Peyer's patch (tissue), 4 donors: ENCODE measurements at regions not wholly inside any gene's neighbourhood (a gene's known extent, or its start where the extent isn't known, plus 50 kb on each side); places are given as distances from the start of the nearest gene placed in this dataset.

Experiments
- POLR2A ChIP-seq, 2 donors: fragments of 450-650 bp; IDR thresholded peaks; one replicate each; pipeline ENCODE4 v1.5.1; 2017; ENCODE audit warnings: antibody characterized with exemption in 2 of 2, mild to moderate bottlenecking in 2 of 2, moderate library complexity in 2 of 2
- TF ChIP-seq, protein P1 (sequence below), 6 experiments: fragments of 450-650 bp in 4 of 6; fragments of 200-600 bp in 2 of 6; sonication (generic) in 1 of 6; IDR thresholded peaks; one replicate each; pipeline ENCODE4 v1.5.1; 2017 to 2019; ENCODE audit warnings: antibody characterized with exemption in 6 of 6, mild to moderate bottlenecking in 3 of 6, moderate library complexity in 1 of 6

DNA sequence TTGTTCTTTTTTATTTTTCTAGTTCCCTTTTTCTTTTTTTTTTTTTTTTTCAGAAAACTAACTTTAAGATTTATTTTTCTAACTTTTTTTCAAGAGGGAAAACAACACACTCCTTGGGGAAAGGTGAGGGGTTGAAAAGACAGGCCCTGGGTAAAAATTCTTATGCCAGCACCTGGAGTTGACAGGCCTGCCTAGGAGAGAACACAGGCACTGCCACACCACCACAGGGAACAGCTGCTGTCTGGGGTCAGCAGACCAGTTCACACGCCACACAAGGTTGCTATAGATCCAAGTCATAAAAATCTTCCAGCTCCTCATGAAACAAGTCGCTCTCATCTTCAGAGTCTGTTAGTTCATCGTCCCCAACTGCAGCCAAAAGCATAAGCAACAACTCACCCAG is 246.4 kb downstream of the C12orf50 start:
- TF ChIP-seq, protein P1, sequence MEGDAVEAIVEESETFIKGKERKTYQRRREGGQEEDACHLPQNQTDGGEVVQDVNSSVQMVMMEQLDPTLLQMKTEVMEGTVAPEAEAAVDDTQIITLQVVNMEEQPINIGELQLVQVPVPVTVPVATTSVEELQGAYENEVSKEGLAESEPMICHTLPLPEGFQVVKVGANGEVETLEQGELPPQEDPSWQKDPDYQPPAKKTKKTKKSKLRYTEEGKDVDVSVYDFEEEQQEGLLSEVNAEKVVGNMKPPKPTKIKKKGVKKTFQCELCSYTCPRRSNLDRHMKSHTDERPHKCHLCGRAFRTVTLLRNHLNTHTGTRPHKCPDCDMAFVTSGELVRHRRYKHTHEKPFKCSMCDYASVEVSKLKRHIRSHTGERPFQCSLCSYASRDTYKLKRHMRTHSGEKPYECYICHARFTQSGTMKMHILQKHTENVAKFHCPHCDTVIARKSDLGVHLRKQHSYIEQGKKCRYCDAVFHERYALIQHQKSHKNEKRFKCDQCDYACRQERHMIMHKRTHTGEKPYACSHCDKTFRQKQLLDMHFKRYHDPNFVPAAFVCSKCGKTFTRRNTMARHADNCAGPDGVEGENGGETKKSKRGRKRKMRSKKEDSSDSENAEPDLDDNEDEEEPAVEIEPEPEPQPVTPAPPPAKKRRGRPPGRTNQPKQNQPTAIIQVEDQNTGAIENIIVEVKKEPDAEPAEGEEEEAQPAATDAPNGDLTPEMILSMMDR (IDR thresholded peaks at IDR 0.05), result no peak
- no peak for TF ChIP-seq POLR2A (IDR thresholded peaks at IDR 0.05)
